Bronchial epithelial cell (primary cell): ENCODE measurements at regions not wholly inside any gene's neighbourhood (a gene's known extent, or its start where the extent isn't known, plus 50 kb on each side); places are given as distances from the start of the nearest gene placed in this dataset.
"Not testable (repeated sequence)": the region's sequence is repeated elsewhere in the genome, so short reads cannot be mapped to it uniquely, and the experiment has no call there.

Source experiments
- DNase-seq: peaks from one replicate; pipeline ENCODE4 v3.0.0-alpha.2; 2010; ENCODE audit warnings: low read depth
- FAIRE-seq: peaks from 2 replicates; lab custom pipeline; 2011; peaks lifted over from hg19 to GRCh38; lab: Jason Lieb, UNC
- H3K27me3 ChIP-seq: 2 replicates; pipeline ENCODE4 v1.5.1; 2011; ENCODE audit warnings: low read length; ENCODE audit not compliant: control insufficient read depth, insufficient read depth
- H3K36me3 ChIP-seq: 2 replicates; pipeline ENCODE4 v1.5.1; 2011; ENCODE audit warnings: low read length; ENCODE audit not compliant: control insufficient read depth, insufficient read depth
- H3K4me3 ChIP-seq: 2 replicates; pipeline ENCODE4 v1.5.1; 2011; ENCODE audit warnings: mild to moderate bottlenecking, low read depth, low read length, control low read depth
- CTCF ChIP-seq: IDR thresholded peaks from 2 replicates; pipeline ENCODE4 v1.5.1; 2011; ENCODE audit warnings: mild to moderate bottlenecking, moderate library complexity, low read length, control low read depth, inconsistent platforms; ENCODE audit not compliant: insufficient read depth, severe bottlenecking

GRCh38 chr14:106304271-106304670 lies 777.9 kb downstream of the TMEM121 start:
- no peaks in the 10 kb centered on the region for H3K36me3 ChIP-seq
- no peak for TF ChIP-seq CTCF
- no peaks in the 10 kb centered on the region for H3K27me3 ChIP-seq
- FAIRE-seq (no peak), DNase-seq (no peak)
- H3K4me3 ChIP-seq = no peak overlapping the region

DNA sequence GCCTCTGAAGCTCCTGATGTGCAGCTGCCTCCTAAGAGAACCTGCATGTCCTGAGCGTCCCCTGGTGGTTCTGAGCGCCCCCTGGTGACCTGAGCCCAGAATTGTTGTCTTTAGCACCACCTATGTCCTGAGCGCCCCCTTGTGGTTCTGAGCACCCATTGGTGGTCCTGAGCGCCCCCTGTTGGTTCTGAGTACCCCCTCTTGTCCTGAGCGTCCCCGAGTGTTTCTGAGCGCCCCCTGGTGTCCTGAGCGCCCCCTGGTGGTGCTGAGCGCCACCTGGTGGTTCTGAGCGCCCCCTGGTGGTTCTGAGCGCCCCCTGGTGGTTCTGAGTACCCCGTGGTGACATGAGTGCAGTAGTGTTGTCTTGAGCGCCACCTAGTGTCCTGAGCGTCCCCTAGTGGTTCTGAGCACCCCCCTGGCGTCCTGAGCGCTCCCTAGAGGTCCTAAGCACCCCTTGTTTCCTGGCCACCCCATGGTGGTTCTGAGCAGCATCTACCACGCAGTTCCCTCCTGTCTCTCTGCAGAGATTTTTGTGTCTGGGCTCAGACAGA lies 782.5 kb downstream of the TMEM121 start:
- FAIRE-seq (no peak), DNase-seq (no peak)
- TF ChIP-seq CTCF = peak; percentile 32
- Histone ChIP-seq H3K36me3 (no peaks in the 10 kb centered on the region), H3K27me3 (no peaks in the 10 kb centered on the region), H3K4me3 (no peak overlapping the region)

DNA sequence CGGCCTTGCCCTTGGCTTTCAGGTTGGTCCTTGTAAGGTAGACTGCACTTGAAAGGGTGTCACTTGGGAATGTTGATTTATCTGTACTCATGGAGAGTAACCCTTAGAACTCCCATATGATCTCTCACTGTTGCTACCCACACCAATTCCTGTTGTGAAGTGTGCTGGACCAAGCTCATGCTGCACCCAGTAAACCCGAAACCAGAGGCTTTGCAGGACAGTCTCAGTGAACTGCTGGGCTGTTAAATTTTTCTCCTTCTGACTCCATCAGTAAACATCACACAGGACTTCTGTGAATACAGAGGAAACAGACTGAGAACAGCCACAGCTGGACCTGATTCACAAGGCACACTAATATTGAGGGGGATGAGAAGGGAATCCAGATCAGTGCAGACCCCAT lies 783.0 kb downstream of the TMEM121 start:
- peak; percentile 36 for FAIRE-seq
- H3K27me3 ChIP-seq = no peaks in the 10 kb centered on the region
- TF ChIP-seq CTCF = no peak
- no peak for DNase-seq
- H3K36me3 ChIP-seq = no peaks in the 10 kb centered on the region
- H3K4me3 ChIP-seq = no peak overlapping the region

DNA sequence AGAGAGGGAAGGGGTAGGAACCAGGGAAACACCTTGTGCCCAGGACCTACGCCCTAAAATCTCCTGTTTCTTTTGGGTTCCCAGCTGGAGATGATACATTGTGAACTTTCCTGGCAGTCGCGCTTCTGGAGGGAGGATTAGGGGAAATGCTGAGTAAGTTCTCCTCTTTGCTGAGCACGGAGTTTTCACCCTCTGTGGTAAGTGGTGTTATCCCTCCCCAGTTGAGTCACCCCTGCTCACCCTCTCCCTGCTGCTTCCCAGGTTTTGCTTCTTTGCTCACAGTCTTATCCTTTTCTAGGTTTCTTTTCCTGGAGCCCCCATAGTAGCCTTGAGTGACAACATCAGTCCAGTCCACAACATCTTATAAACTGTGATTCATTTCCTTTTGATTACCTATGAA lies 789.1 kb downstream of the TMEM121 start:
- no peak for TF ChIP-seq CTCF
- FAIRE-seq = no peak

GRCh38 chr14:106317593-106317992 lies 791.2 kb downstream of the TMEM121 start:
- Histone ChIP-seq H3K27me3 (no peaks in the 10 kb centered on the region), H3K36me3 (no peaks in the 10 kb centered on the region), H3K4me3 (no peak overlapping the region)
- FAIRE-seq = no peak
- DNase-seq = no peak
- TF ChIP-seq CTCF = no peak

More for the DNA sequence above, 789.1 kb downstream of the TMEM121 start:
- Histone ChIP-seq H3K27me3 (no peaks in the 10 kb centered on the region), H3K4me3 (no peak overlapping the region), H3K36me3 (no peaks in the 10 kb centered on the region)
- DNase-seq = peak; percentile 4

DNA sequence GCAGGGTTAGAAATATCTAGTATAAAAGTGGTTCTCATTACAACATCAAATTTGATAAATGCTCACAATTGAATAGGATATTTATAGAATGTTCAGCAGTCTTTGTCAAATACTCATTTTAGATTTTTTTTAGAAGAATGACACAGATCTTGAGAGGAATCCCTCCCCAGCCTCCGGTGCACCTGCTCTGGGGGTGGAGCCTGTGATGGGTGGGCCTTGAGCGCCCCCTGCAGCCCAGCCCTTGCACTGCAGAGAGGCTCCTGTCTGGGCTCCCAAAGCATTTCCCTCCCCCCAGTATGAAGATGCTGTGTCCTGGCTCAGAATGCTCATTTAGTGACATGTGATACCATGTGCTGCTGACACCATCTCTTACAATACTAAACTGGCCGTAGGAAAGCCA lies 792.3 kb downstream of the TMEM121 start:
- Histone ChIP-seq H3K4me3 (no peak overlapping the region), H3K36me3 (no peaks in the 10 kb centered on the region), H3K27me3 (no peaks in the 10 kb centered on the region)
- FAIRE-seq = no peak
- no peak for TF ChIP-seq CTCF
- DNase-seq = no peak

- H3K4me3 ChIP-seq, H3K36me3 ChIP-seq, H3K27me3 ChIP-seq, DNase-seq, FAIRE-seq: not testable (repeated sequence)
These were observed 797.6 kb downstream of the TMEM121 start for GRCh38 chr14:106323970-106324369.
